GM21619 (cell line): ENCODE measurements at regions not wholly inside any gene's neighbourhood (a gene's known extent, or its start where the extent isn't known, plus 50 kb on each side); places are given as distances from the start of the nearest gene placed in this dataset.

Source experiments
- ATAC-seq: cut with Tn5 transposase; IDR thresholded peaks from one replicate; pipeline ENCODE4 v1.9.1; 2021; ENCODE audit not compliant: unreplicated experiment

DNA sequence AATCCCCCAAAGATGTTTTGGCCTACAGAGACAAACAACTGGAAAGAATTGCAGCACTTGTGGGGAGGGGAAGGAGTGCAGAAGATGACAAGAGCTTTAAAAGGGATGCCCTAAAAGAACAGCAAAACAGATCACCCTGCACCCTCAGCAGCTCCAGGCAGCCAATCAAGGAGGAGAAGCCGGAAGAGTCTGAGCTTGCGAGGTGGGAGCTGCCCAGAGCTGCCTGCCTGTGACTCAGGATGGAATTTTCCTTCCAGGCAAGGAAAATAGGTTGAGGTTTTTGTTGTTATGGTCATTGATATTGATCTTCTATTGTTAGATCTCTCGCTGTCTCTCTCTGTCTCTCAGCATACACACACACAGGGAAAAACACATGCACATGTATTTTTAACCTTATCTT is 70.3 kb upstream of the MAP1B start:
- no peak for ATAC-seq

GRCh38 chr5:72040513-72040912 is 66.8 kb upstream of the MAP1B start:
- no peak for ATAC-seq

GRCh38 chr5:72041654-72042053 is 65.6 kb upstream of the MAP1B start:
- no peak for ATAC-seq

GRCh38 chr5:72042097-72042496 is 65.2 kb upstream of the MAP1B start:
- ATAC-seq, result no peak

- ATAC-seq, result no peak
Measured at GRCh38 chr5:72045692-72046091, 61.6 kb upstream of the MAP1B start.

- ATAC-seq, result no peak
Measured at GRCh38 chr5:72046106-72046505, 61.2 kb upstream of the MAP1B start.

DNA sequence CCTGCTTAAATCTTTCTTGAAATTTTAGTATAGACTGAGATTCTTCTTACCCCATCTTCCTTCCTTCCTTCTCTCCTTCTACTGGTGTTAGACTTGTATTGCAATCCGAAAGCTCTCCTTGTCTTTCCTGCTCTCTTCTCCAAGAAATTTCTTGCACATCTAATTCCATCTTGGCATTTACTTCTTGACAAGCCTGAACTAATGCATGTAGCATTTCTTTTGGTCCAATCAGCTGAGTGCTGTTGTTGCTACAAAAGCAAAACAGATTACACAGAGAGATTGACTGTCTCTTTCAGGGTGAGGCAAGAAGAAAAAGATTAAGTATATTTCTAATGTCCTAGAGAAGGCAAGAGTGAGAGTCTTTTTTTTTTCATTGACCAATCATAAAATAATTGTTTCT is 51.6 kb upstream of the MAP1B start:
- ATAC-seq, result no peak
